Heart right ventricle (tissue), 16 donors: ENCODE measurements at regions not wholly inside any gene's neighbourhood (a gene's known extent, or its start where the extent isn't known, plus 50 kb on each side); places are given as distances from the start of the nearest gene placed in this dataset.
A peak's percentile ranks its signal among the peaks of the same experiment; 100 is the strongest.
"Not testable (repeated sequence)": the region's sequence is repeated elsewhere in the genome, so short reads cannot be mapped to it uniquely, and the experiment has no call there.

Source experiments
- ATAC-seq, 8 donors: fragments of 200-7000 bp; cut with Tn5 transposase; one replicate each; pipeline ENCODE4 v1.9.1; 2020; ENCODE audit warnings: mild to moderate bottlenecking in 8 of 8, moderate library complexity in 8 of 8, moderate number of reproducible peaks in 1 of 8
- DNase-seq, 2 donors: peaks; one replicate each; pipeline ENCODE4 v3.0.0-alpha.2; 2020
- H3K27ac ChIP-seq, 10 donors: fragments of 200-600 bp; sonication (generic) in 2 of 10; one replicate each; pipeline versions ENCODE4 v1.5.0 to v1.8.0; 2020 to 2022; ENCODE audit warnings: mild to moderate bottlenecking in 3 of 10
- H3K27me3 ChIP-seq, 7 donors: fragments of 200-600 bp; one replicate each; pipeline ENCODE4 v1.8.0; 2021 to 2022; ENCODE audit warnings: mild to moderate bottlenecking in 2 of 7
- H3K36me3 ChIP-seq, 9 donors: fragments of 200-600 bp; sonication (generic) in 1 of 9; one replicate each; pipeline versions ENCODE4 v1.5.0 to v1.8.0; 2020 to 2022; ENCODE audit warnings: mild to moderate bottlenecking in 2 of 9
- H3K4me1 ChIP-seq, 9 donors: fragments of 200-600 bp; sonication (generic) in 1 of 9; one replicate each; pipeline versions ENCODE4 v1.5.0 to v1.8.0; 2020 to 2022; ENCODE audit warnings: mild to moderate bottlenecking in 4 of 9
- H3K4me3 ChIP-seq, 10 donors: fragments of 200-600 bp; sonication (generic) in 2 of 10; one replicate each; pipeline versions ENCODE4 v1.5.0 to v1.8.0; 2020 to 2022; ENCODE audit warnings: mild to moderate bottlenecking in 7 of 10, moderate library complexity in 2 of 10
- H3K9me3 ChIP-seq, 11 donors: fragments of 200-600 bp in 10 of 11; sonication (generic) in 2 of 11; one replicate each; pipeline versions ENCODE4 v1.5.0 to v1.8.0; 2013 to 2022; ENCODE audit warnings: mild to moderate bottlenecking in 2 of 11, control low read depth in 1 of 11, moderate library complexity in 1 of 11
- WGBS, 2 donors: extraction: QIAGEN DNeasy Blood & Tissue Kit; methylation state at CpG; one replicate each; pipeline ENCODE4 v1.1.7; 2013; ENCODE audit warnings: inconsistent platforms in 1 of 2; 5-methylcytosine and 5-hydroxymethylcytosine counted together
- intact Hi-C, 10 donors: fragments of 100-400 bp; cut with DNase I; formaldehyde crosslinking; loops; one replicate each; pipeline versions ENCODE4 v1.11.1 to v1.14.2; 2022
- TF ChIP-seq, protein P1 (sequence below), 9 donors: fragments of 200-600 bp; sonication (generic) in 2 of 9; IDR thresholded peaks; one replicate each; pipeline versions ENCODE4 v1.5.0 to v1.8.0; 2021 to 2022; ENCODE audit warnings: antibody characterized with exemption in 9 of 9, mild to moderate bottlenecking in 5 of 9, moderate library complexity in 1 of 9
- donor health status: Arrhythmogenic right ventricular cardiomyopathy.
- donor health status: ischemic (EF 13 %, LVEDD 7.1; RV severe dilation, severe dysfunction).
- donor health status: healthy with polysubstance abuse.
- donor health status: DM: no; HTN: yes; CAD: no.
- donor health status: DM: no; HTN: no; CAD: no.
- donor health status: ischemic (EF 25% LVEDD 6.9; RV normal size, moderate dysfunction).
- donor health status: ischemic (EF 25% LVEDD 5.7; RV mildly dilated, moderate dysfunction).
- donor health status: healthy.
- donor health status: DM: yes; HTN: yes; CAD: no.
- donor health status: Ischemic cardiomyopathy.
- donor health status: ischemic (EF 35%, LVEDD 5.7; RV mildly dilated, moderate dysfunction).
- donor health status: nonischemic (EF 11% LVEDD 7.7; RV severe dilation, severe dysfunction).
- donor health status: DM: yes; HTN: yes; CAD: no.
- donor health status: PGD.
- donor health status: ischemic (EF 29% LVEDD 5.4; RV normal size, mild dysfunction).
- donor health status: nonischemic (EF 23%, LVEDD 6.1; RV moderate dilation, normal function).

DNA sequence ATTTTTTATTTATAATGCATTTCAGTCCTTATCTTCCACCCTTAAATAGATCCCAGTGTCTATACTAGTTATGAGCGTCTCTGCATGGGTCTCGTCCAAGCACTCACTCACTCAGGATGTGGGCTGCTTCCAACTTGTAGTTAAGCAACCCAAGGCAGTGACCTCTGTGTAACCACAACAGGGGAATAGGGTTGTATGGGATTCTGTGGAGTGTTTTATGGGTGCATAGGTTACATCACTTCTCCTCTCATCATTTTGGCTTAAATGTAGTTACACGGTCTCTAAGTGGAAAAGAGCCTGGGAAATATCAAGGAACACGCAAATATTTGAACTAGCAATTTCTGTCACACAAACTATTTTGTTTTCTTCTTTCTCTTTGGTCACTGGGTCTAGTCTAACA lies 931.0 kb downstream of the STIM2 start:
- intact Hi-C loops = no loop called here
- Histone ChIP-seq H3K4me3 (no peak overlapping the region), H3K27ac (no peak overlapping the region), H3K36me3 (no peaks in the 10 kb centered on the region), H3K9me3 (no peaks in the 10 kb centered on the region), H3K27me3 (no peaks in the 10 kb centered on the region), H3K4me1 (no peaks in the 10 kb centered on the region)
- TF ChIP-seq, protein P1, sequence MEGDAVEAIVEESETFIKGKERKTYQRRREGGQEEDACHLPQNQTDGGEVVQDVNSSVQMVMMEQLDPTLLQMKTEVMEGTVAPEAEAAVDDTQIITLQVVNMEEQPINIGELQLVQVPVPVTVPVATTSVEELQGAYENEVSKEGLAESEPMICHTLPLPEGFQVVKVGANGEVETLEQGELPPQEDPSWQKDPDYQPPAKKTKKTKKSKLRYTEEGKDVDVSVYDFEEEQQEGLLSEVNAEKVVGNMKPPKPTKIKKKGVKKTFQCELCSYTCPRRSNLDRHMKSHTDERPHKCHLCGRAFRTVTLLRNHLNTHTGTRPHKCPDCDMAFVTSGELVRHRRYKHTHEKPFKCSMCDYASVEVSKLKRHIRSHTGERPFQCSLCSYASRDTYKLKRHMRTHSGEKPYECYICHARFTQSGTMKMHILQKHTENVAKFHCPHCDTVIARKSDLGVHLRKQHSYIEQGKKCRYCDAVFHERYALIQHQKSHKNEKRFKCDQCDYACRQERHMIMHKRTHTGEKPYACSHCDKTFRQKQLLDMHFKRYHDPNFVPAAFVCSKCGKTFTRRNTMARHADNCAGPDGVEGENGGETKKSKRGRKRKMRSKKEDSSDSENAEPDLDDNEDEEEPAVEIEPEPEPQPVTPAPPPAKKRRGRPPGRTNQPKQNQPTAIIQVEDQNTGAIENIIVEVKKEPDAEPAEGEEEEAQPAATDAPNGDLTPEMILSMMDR (IDR thresholded peaks at IDR 0.05) = no peak
- WGBS, 2 donors = 62 to 70% methylated on average over 4 of the region's 4 CpGs
- DNase-seq (no peak), ATAC-seq (peak in 1 of 8 donors; percentile 76)

DNA sequence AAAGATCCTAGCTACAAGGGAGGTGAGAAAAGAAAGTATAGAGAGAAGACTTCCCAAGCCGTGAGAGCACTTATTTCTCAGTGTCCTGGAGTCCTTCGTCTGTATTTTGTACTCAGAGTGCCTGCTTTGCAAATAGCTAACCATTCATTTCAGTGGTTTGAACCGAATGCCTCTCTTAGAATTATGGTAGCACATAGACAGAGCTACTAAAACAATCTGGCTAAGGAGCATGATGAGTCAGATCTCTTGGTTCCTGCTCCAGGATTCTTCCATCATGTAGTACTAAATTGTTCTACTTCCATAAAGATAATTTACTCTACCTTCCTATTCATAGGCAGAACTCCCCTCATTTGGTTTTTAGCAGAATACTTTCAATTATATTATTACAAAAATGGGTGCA lies 946.6 kb downstream of the STIM2 start:
- Histone ChIP-seq H3K4me3 (no peak overlapping the region), H3K27me3 (peaks cover 0 to 9% (median 0%) of the 10 kb centered on the region in 7 donors), H3K4me1 (no peaks in the 10 kb centered on the region), H3K27ac (no peak overlapping the region), H3K36me3 (no peaks in the 10 kb centered on the region), H3K9me3 (peaks cover 0 to 3% (median 0%) of the 10 kb centered on the region in 11 donors)
- WGBS, 2 donors = 63 to 64% methylated on average over 3 of the region's 3 CpGs
- intact Hi-C loops = no loop called here
- TF ChIP-seq, protein P1 (IDR thresholded peaks at IDR 0.05) = no peak
- ATAC-seq = no peak
- DNase-seq = no peak

DNA sequence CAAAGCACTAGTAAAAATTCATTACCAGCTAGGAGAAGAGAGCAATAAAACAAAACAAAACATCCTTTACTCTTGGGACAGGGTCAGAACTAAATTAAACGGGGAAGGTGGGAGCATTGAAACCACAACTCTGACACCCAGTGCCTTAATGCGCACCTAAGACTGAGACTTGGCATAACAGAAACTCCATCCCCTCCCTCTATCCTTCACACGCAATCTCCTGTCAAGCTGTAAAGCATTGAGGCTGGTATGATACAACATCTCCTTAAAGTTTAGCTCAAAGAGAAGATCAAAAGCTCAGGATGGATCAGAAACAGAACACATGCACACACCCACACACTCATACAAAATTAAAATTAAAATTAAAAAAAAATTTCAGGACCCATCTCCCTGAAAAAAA lies 951.3 kb downstream of the STIM2 start:
- intact Hi-C loops = no loop called here
- H3K9me3 ChIP-seq = peaks cover 0 to 3% (median 0%) of the 10 kb centered on the region in 11 donors
- WGBS, 2 donors = 79 to 90% methylated on average over 3 of the region's 3 CpGs
- H3K27ac ChIP-seq = no peak overlapping the region
- ATAC-seq = no peak
- H3K27me3 ChIP-seq = peaks cover 0 to 4% (median 0%) of the 10 kb centered on the region in 7 donors
- TF ChIP-seq, protein P1 (IDR thresholded peaks at IDR 0.05) = no peak
- DNase-seq = no peak
- no peaks in the 10 kb centered on the region for H3K4me1 ChIP-seq
- no peak overlapping the region for H3K4me3 ChIP-seq
- no peaks in the 10 kb centered on the region for H3K36me3 ChIP-seq

DNA sequence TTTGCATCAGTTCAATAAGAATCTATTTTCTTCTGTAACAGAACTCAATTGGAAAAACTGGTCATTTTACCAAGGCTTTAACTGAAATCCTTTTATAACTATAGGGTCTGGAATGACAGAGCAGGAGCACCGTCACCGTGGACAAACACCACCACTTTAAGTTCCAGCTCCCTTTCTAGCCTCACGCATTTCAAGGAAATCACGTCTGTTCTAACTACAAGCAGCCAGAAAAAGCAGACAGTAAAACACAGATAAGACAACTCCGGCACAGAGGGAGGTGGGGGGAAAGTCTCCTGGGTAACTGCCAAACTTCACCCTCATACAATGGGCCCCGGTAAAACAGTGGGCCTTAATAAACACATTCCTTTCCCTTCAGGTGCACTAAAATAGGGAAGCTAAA lies 952.6 kb downstream of the STIM2 start:
- H3K27ac ChIP-seq = not testable (repeated sequence)

DNA sequence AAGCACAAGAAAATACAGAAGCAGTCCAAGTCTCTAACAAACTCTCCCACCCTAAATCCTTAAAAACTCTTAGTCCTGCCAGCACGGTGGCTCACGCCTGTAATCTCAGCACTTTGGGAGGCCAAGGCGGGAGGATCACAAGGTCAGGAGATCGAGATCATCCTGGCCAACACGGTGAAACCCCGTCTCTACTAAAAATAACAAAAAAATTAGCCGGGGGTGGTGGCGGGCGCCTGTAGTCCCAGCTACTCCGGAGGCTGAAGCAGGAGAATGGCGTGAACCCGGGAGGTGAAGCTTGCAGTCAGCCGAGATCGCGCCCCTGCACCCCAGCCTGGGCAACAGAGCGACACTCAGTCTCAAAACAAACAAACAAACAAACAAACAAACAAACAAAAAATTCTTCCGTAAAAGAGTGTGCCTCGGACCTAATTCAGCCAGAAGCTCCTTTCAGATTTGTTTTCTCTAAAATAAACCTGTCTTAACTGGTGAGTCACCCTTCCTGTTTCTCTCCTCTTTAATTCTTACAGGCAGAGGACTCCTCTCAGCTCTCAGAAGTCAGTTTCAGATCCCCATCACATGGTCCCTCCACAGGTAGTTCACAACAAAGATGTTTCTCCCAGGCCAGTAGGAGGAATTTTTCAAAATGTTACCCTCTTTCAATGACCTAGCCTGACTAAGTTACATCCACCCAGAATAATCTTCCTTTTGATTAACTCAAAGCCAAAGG lies 953.2 kb downstream of the STIM2 start:
- DNase-seq, ATAC-seq, H3K27ac ChIP-seq, H3K36me3 ChIP-seq, H3K4me1 ChIP-seq, intact Hi-C loops, H3K4me3 ChIP-seq, H3K27me3 ChIP-seq: not testable (repeated sequence)
- peaks cover 0 to 12% (median 0%) of the 10 kb centered on the region in 11 donors for H3K9me3 ChIP-seq
- 80 to 81% methylated on average over 18 of the region's 18 CpGs for WGBS, 2 donors

More for the DNA sequence above, 952.6 kb downstream of the STIM2 start:
- WGBS, 2 donors = 6 to 7% methylated on average over 6 of the region's 6 CpGs
- DNase-seq, H3K4me3 ChIP-seq, ATAC-seq, H3K36me3 ChIP-seq, H3K4me1 ChIP-seq, H3K27me3 ChIP-seq, intact Hi-C loops: not testable (repeated sequence)
- H3K9me3 ChIP-seq = peaks cover 0 to 12% (median 0%) of the 10 kb centered on the region in 11 donors
